IPS-NIHi7 (cell line): ENCODE measurements at regions not wholly inside any gene's neighbourhood (a gene's known extent, or its start where the extent isn't known, plus 50 kb on each side); places are given as distances from the start of the nearest gene placed in this dataset.
"Not testable (repeated sequence)": the region's sequence is repeated elsewhere in the genome, so short reads cannot be mapped to it uniquely, and the experiment has no call there.

ENCODE experiments used
- DNase-seq: peaks from one replicate; pipeline ENCODE4 v3.0.0; 2012; ENCODE audit warnings: mixed read lengths; ENCODE audit errors: extremely low spot score

GRCh38 chr3:174457758-174458157, 401.4 kb upstream of the NAALADL2 start:
- no peak for DNase-seq

GRCh38 chr3:174460831-174461230, 398.3 kb upstream of the NAALADL2 start:
- DNase-seq, result no peak

GRCh38 chr3:174462916-174463315, 396.2 kb upstream of the NAALADL2 start:
- DNase-seq, result no peak

- DNase-seq, result no peak
These were observed 394.0 kb upstream of the NAALADL2 start for GRCh38 chr3:174465177-174465576.

- DNase-seq, result peak; percentile 10
These were observed 392.6 kb upstream of the NAALADL2 start for GRCh38 chr3:174466471-174467054.

GRCh38 chr3:174477491-174477890, 381.6 kb upstream of the NAALADL2 start:
- no peak for DNase-seq

- DNase-seq, result no peak
These were observed 378.4 kb upstream of the NAALADL2 start for GRCh38 chr3:174480767-174481166.

GRCh38 chr3:174482541-174482940, 376.6 kb upstream of the NAALADL2 start:
- DNase-seq, result no peak

GRCh38 chr3:174483254-174483653, 375.9 kb upstream of the NAALADL2 start:
- no peak for DNase-seq

- DNase-seq, result not testable (repeated sequence)
These were observed 375.3 kb upstream of the NAALADL2 start for GRCh38 chr3:174483856-174484255.

GRCh38 chr3:174488527-174488926, 370.6 kb upstream of the NAALADL2 start:
- DNase-seq, result no peak

GRCh38 chr3:174495311-174495710, 363.8 kb upstream of the NAALADL2 start:
- DNase-seq, result no peak

GRCh38 chr3:174495928-174496327, 363.2 kb upstream of the NAALADL2 start:
- no peak for DNase-seq

GRCh38 chr3:174498638-174499037, 360.5 kb upstream of the NAALADL2 start:
- DNase-seq, result no peak

GRCh38 chr3:174505266-174505665, 353.9 kb upstream of the NAALADL2 start:
- DNase-seq, result no peak

- DNase-seq, result no peak
These were observed 334.9 kb upstream of the NAALADL2 start for GRCh38 chr3:174524203-174524602.

GRCh38 chr3:174529298-174529697, 329.8 kb upstream of the NAALADL2 start:
- DNase-seq, result no peak

GRCh38 chr3:174531262-174531982, 327.7 kb upstream of the NAALADL2 start:
- DNase-seq, result no peak

GRCh38 chr3:174532216-174532615, 326.9 kb upstream of the NAALADL2 start:
- no peak for DNase-seq

GRCh38 chr3:174532776-174533175, 326.4 kb upstream of the NAALADL2 start:
- no peak for DNase-seq

GRCh38 chr3:174533286-174533685, 325.8 kb upstream of the NAALADL2 start:
- DNase-seq, result no peak

GRCh38 chr3:174536319-174536718, 322.8 kb upstream of the NAALADL2 start:
- no peak for DNase-seq

- DNase-seq, result no peak
These were observed 321.0 kb upstream of the NAALADL2 start for GRCh38 chr3:174538151-174538550.
